H9 (cell line): ENCODE measurements at regions not wholly inside any gene's neighbourhood (a gene's known extent, or its start where the extent isn't known, plus 50 kb on each side); places are given as distances from the start of the nearest gene placed in this dataset.

Source experiments
- DNase-seq: peaks from one replicate; pipeline ENCODE4 v3.0.0-alpha.2; 2017
- H2AFZ ChIP-seq: one replicate; pipeline ENCODE4 v1.6.1; 2013; ENCODE audit warnings: mild to moderate bottlenecking, low read length, control low read depth, moderate library complexity
- H2AK5ac ChIP-seq: 2 replicates; pipeline ENCODE4 v1.6.1; 2013; ENCODE audit warnings: low read length, control low read depth, mixed read lengths; ENCODE audit not compliant: insufficient read length
- H2BK120ac ChIP-seq: one replicate; pipeline ENCODE4 v1.6.1; 2013; ENCODE audit warnings: low read depth, mild to moderate bottlenecking, low read length, control low read depth, inconsistent platforms; ENCODE audit not compliant: poor library complexity, severe bottlenecking
- H2BK12ac ChIP-seq: 2 replicates; pipeline ENCODE4 v1.6.1; 2013; ENCODE audit warnings: low read length, control low read depth, mixed read lengths, low read depth; ENCODE audit not compliant: insufficient read length
- H2BK15ac ChIP-seq: 2 replicates; pipeline ENCODE4 v1.6.1; 2013; ENCODE audit warnings: low read depth, low read length, control low read depth
- H2BK20ac ChIP-seq: one replicate; pipeline ENCODE4 v1.6.1; 2013; ENCODE audit warnings: low read depth, mild to moderate bottlenecking, low read length, control low read depth, inconsistent platforms; ENCODE audit not compliant: poor library complexity, severe bottlenecking
- H2BK5ac ChIP-seq: 2 replicates; pipeline ENCODE4 v1.6.1; 2013; ENCODE audit warnings: low read length, control low read depth, mixed read lengths; ENCODE audit not compliant: insufficient read length
- H3K14ac ChIP-seq: 2 replicates; pipeline ENCODE4 v1.6.1; 2013; ENCODE audit warnings: low read length, control low read depth; ENCODE audit not compliant: insufficient read depth
- H3K18ac ChIP-seq: 2 replicates; pipeline ENCODE4 v1.6.1; 2013; ENCODE audit warnings: low read depth, mild to moderate bottlenecking, mixed read lengths, low read length, control low read depth; ENCODE audit not compliant: insufficient read length
- H3K23ac ChIP-seq: 2 replicates; pipeline ENCODE4 v1.6.1; 2013; ENCODE audit warnings: low read length, control low read depth, mixed read lengths, low read depth; ENCODE audit not compliant: insufficient read length
- H3K23me2 ChIP-seq: 2 replicates; pipeline ENCODE4 v1.6.1; 2013; ENCODE audit warnings: low read depth, mild to moderate bottlenecking, mixed read lengths, low read length, control low read depth; ENCODE audit not compliant: insufficient read length, poor library complexity, severe bottlenecking
- H3K27ac ChIP-seq: 2 replicates; pipeline ENCODE4 v1.5.1; 2013; ENCODE audit warnings: low read length, control low read depth, mixed read lengths, low read depth; ENCODE audit not compliant: insufficient read length
- H3K27me3 ChIP-seq: 2 replicates; pipeline ENCODE4 v1.6.1; 2013; ENCODE audit warnings: low read length, control low read depth, inconsistent platforms; ENCODE audit not compliant: insufficient read depth
- H3K4ac ChIP-seq: 2 replicates; pipeline ENCODE4 v1.6.1; 2013; ENCODE audit warnings: low read depth, mild to moderate bottlenecking, control low read depth, inconsistent platforms, low read length, moderate library complexity
- H3K4me1 ChIP-seq: 2 replicates; pipeline ENCODE4 v1.6.1; 2013; ENCODE audit warnings: low read length, control low read depth, inconsistent platforms; ENCODE audit not compliant: insufficient read depth
- H3K4me2 ChIP-seq: 2 replicates; pipeline ENCODE4 v1.6.1; 2013; ENCODE audit warnings: low read length, control low read depth, mixed read lengths; ENCODE audit not compliant: insufficient read length, insufficient read depth
- H3K56ac ChIP-seq: 2 replicates; pipeline ENCODE4 v1.6.1; 2013; ENCODE audit warnings: low read depth, mild to moderate bottlenecking, mixed read lengths, low read length, control low read depth; ENCODE audit not compliant: insufficient read length
- H3K79me1 ChIP-seq: 2 replicates; pipeline ENCODE4 v1.6.1; 2013; ENCODE audit warnings: low read depth, mild to moderate bottlenecking, moderate library complexity, low read length, control low read depth, inconsistent platforms; ENCODE audit not compliant: insufficient read depth, poor library complexity, severe bottlenecking
- H3K79me2 ChIP-seq: 2 replicates; pipeline ENCODE4 v1.6.1; 2013; ENCODE audit warnings: low read length, control low read depth, inconsistent platforms; ENCODE audit not compliant: insufficient read depth
- H3K9ac ChIP-seq: 2 replicates; pipeline ENCODE4 v1.6.1; 2013; ENCODE audit warnings: low read length, control low read depth, mixed read lengths; ENCODE audit not compliant: insufficient read length; ENCODE audit errors: extremely low read depth
- H3K9me3 ChIP-seq: one replicate; pipeline ENCODE4 v1.6.1; 2013; ENCODE audit warnings: low read depth, low read length, inconsistent platforms; ENCODE audit not compliant: control insufficient read depth
- H3T11ph ChIP-seq: one replicate; pipeline ENCODE4 v1.6.1; 2013; ENCODE audit warnings: mild to moderate bottlenecking, low read length, control low read depth, inconsistent platforms
- H4K20me1 ChIP-seq: one replicate; pipeline ENCODE4 v1.6.1; 2013; ENCODE audit not compliant: control insufficient read depth, insufficient read length, insufficient read depth
- H4K5ac ChIP-seq: 2 replicates; pipeline ENCODE4 v1.6.1; 2013; ENCODE audit warnings: low read depth, mild to moderate bottlenecking, mixed read lengths, low read length, control low read depth; ENCODE audit not compliant: insufficient read length
- H4K8ac ChIP-seq: replicated peaks from 2 replicates; pipeline ENCODE4 v1.6.1; 2013; ENCODE audit warnings: low read length, control low read depth, mixed read lengths, low read depth; ENCODE audit not compliant: insufficient read length
- H4K91ac ChIP-seq: 2 replicates; pipeline ENCODE4 v1.6.1; 2013; ENCODE audit warnings: low read depth, mild to moderate bottlenecking, moderate library complexity, mixed read lengths, low read length, control low read depth; ENCODE audit not compliant: insufficient read length
- H3K27ac Mint-ChIP-seq, 3 experiments: 2 replicates in 2 of 3; 3 replicates in 1 of 3; pipeline ENCODE4 v1.8.0; 2020 to 2021; ENCODE audit warnings: mixed read lengths in 3 of 3, mild to moderate bottlenecking in 1 of 3, moderate library complexity in 1 of 3
- H3K27me3 Mint-ChIP-seq: 2 replicates; pipeline ENCODE4 v1.8.0; 2021; ENCODE audit warnings: low read depth, mild to moderate bottlenecking, moderate library complexity, mixed read lengths
- H3K36me3 Mint-ChIP-seq, 3 experiments: 2 replicates in 2 of 3; 3 replicates in 1 of 3; pipeline ENCODE4 v1.8.0; 2020 to 2021; ENCODE audit warnings: low read depth in 3 of 3, mixed read lengths in 3 of 3; ENCODE audit not compliant: insufficient read depth in 1 of 3
- H3K4me1 Mint-ChIP-seq, 2 experiments: 2 replicates each; pipeline ENCODE4 v1.8.0; 2020; ENCODE audit warnings: mixed read lengths in 2 of 2
- H3K4me3 Mint-ChIP-seq, 2 experiments: 2 replicates in 1 of 2; 3 replicates in 1 of 2; pipeline ENCODE4 v1.8.0; 2020 to 2021; ENCODE audit warnings: mild to moderate bottlenecking in 2 of 2, mixed read lengths in 2 of 2, moderate library complexity in 1 of 2
- H3K9me3 Mint-ChIP-seq, 2 experiments: 2 replicates in 1 of 2; 3 replicates in 1 of 2; pipeline ENCODE4 v1.8.0; 2020; ENCODE audit warnings: mild to moderate bottlenecking in 2 of 2, mixed read lengths in 2 of 2, moderate library complexity in 1 of 2
- WGBS: extraction: QIAGEN DNeasy Blood & Tissue Kit; methylation state at CpG from one replicate; pipeline ENCODE4 v1.1.7; 2013; ENCODE audit warnings: missing lambda C conversion rate, low lambda C conversion rate, mixed read lengths; ENCODE audit not compliant: insufficient read length; ENCODE audit errors: extremely low coverage; 5-methylcytosine and 5-hydroxymethylcytosine counted together
- TF ChIP-seq, protein P1 (sequence below): fragments of 200-600 bp; sonication (generic); conservative IDR thresholded peaks from 3 replicates; pipeline ENCODE4 v1.8.0; 2021; ENCODE audit warnings: antibody characterized with exemption, mild to moderate bottlenecking

DNA sequence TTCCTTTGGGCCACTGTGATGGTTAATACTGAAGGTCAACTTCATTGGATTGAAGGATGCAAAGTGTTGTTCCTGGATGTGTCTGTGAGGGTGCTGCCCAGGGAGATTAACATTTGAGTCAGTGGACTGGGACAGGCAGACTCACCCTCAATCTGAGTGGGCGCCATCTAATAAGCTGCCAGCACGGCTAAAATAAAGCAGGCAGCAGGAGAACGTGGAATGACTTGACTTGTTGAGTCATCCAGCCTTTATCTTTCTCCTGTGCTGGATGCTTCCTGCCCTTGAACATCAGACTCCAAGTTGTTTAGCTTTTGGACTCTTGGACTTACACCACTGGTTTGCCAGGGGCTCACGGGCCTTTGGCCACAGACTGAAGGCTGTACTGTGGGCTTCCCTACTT lies 1046.9 kb downstream of the TYW1 start:
- Histone ChIP-seq H3K79me1 (no peaks in the 10 kb centered on the region), H3K4me1 (no peaks in the 10 kb centered on the region), H2BK5ac (no peak overlapping the region), H3K56ac (no peak overlapping the region), H3K14ac (no peak overlapping the region), H3K9ac (no peak overlapping the region), H4K5ac (no peak overlapping the region), H2BK15ac (no peak overlapping the region), H3K18ac (no peak overlapping the region), H2BK12ac (no peak overlapping the region), H3K23ac (no peak overlapping the region), H3K23me2 (no peaks in the 10 kb centered on the region), H2AK5ac (no peak overlapping the region), H3K79me2 (no peaks in the 10 kb centered on the region), H3K27me3 (no peaks in the 10 kb centered on the region), H3K27ac (no peak overlapping the region), H2BK120ac (no peak overlapping the region), H2BK20ac (no peak overlapping the region), H3T11ph (no peak overlapping the region), H3K4ac (no peak overlapping the region), H3K4me2 (no peak overlapping the region), H4K91ac (no peak overlapping the region), H4K8ac (no peak overlapping the region), H2AFZ (no peak overlapping the region), H4K20me1 (no peaks in the 10 kb centered on the region), H3K9me3 (no peaks in the 10 kb centered on the region)
- DNase-seq = no peak
- no CpG with 5 or more reads among the region's 4 CpGs for WGBS
- Mint-ChIP-seq H3K4me1 (peaks cover 0 to 2% of the 10 kb centered on the region in 2 experiments; a peak in 2 of 4 replicates), H3K27me3 (no peaks in the 10 kb centered on the region), H3K27ac (no peak overlapping the region), H3K9me3 (no peaks in the 10 kb centered on the region), H3K4me3 (no peak overlapping the region), H3K36me3 (no peaks in the 10 kb centered on the region; a peak in 1 of 7 replicates)
- TF ChIP-seq, protein P1, sequence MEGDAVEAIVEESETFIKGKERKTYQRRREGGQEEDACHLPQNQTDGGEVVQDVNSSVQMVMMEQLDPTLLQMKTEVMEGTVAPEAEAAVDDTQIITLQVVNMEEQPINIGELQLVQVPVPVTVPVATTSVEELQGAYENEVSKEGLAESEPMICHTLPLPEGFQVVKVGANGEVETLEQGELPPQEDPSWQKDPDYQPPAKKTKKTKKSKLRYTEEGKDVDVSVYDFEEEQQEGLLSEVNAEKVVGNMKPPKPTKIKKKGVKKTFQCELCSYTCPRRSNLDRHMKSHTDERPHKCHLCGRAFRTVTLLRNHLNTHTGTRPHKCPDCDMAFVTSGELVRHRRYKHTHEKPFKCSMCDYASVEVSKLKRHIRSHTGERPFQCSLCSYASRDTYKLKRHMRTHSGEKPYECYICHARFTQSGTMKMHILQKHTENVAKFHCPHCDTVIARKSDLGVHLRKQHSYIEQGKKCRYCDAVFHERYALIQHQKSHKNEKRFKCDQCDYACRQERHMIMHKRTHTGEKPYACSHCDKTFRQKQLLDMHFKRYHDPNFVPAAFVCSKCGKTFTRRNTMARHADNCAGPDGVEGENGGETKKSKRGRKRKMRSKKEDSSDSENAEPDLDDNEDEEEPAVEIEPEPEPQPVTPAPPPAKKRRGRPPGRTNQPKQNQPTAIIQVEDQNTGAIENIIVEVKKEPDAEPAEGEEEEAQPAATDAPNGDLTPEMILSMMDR = no peak
